ENCODE measurements at regions not wholly inside any gene's neighbourhood (a gene's known extent, or its start where the extent isn't known, plus 50 kb on each side); places are given as distances from the start of the nearest gene placed in this dataset.

- TF ChIP-seq, protein P1, sequence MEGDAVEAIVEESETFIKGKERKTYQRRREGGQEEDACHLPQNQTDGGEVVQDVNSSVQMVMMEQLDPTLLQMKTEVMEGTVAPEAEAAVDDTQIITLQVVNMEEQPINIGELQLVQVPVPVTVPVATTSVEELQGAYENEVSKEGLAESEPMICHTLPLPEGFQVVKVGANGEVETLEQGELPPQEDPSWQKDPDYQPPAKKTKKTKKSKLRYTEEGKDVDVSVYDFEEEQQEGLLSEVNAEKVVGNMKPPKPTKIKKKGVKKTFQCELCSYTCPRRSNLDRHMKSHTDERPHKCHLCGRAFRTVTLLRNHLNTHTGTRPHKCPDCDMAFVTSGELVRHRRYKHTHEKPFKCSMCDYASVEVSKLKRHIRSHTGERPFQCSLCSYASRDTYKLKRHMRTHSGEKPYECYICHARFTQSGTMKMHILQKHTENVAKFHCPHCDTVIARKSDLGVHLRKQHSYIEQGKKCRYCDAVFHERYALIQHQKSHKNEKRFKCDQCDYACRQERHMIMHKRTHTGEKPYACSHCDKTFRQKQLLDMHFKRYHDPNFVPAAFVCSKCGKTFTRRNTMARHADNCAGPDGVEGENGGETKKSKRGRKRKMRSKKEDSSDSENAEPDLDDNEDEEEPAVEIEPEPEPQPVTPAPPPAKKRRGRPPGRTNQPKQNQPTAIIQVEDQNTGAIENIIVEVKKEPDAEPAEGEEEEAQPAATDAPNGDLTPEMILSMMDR (IDR thresholded peaks at IDR 0.05; ENCODE audit: extremely low read depth in 1 of 2, insufficient read depth in 1 of 2, low read depth in 1 of 2, low read length in 2 of 2): no peak
- TF ChIP-seq POLR2A (IDR thresholded peaks at IDR 0.05; ENCODE audit: low read depth, low read length): no peak
Measured at GRCh38 chr12:107228076-107228475, 134.7 kb upstream of the CRY1 start.
